ENCODE measurements at regions not wholly inside any gene's neighbourhood (a gene's known extent, or its start where the extent isn't known, plus 50 kb on each side); places are given as distances from the start of the nearest gene placed in this dataset.

DNA sequence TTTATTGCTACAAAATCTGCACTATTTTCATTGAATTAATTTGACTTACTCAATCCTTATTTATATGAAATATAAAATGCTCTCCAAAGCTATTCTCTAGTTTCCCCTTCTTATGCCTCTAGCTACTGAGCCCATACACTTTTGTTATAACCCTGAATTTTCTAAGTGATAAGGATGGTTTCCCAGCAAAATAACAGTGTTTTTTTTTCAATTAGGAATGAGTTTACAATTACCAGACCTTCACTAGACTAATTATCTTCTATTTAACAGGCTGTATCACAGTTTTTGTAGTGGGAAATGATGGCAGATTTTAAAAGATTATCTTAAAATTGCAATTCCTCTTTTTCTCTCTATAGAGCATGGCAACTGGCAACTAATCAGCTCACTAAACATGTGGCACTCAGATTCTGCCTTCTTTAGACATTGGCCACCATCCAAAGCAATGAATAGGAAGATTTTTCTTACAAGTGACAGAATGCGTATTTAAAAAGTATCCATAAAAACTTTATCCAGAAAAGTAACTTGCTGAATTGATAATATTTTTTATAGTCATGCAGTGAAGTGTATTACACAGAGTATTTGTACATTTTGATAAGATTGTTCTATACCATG lies 585.7 kb upstream of the ZNF608 start:
- intact Hi-C loops (cut with DNase I, micrococcal nuclease): no loop called here
- ATAC-seq (no peak), DNase-seq (no peak)

DNA sequence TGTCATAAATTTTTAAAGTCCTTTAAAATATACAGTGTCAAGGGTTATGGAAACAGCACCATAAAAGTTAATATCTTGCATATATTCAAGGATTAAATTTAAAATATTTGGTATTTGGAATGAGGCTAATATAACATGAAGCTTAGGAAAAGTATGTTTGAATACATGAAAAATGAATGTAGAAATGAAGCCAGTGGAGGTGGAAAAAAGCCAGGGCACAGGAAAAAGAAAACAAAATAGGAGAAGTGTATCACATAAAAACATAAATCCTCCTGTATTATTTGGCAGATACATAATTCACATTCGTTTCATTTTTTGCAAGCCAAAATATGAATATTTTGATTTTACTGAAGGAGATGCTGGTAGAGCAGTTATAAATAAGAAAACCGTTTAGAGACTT lies 587.0 kb upstream of the ZNF608 start:
- DNase-seq (no peak), ATAC-seq (no peak)
- intact Hi-C loops (cut with DNase I, micrococcal nuclease): no loop called here

DNA sequence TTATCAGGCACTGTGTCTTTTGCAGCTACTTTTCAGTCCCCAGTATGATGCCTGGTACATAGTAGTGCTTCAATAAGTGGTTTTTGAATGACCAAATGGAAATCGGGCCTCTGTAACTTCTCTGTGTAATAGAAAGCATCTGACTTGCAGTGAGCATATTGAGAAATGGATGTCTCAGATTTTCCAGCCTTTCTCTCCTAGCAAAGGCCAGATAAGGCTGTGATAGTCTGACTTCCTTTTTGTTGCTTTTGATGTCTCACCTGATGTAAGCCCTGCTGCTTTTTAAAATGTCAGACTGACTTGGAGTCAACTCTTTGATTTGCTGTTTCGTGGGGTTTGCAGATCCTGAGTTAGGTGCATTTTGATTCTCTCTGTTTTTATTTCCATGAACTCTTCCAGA lies 590.0 kb upstream of the ZNF608 start:
- ATAC-seq (no peak), DNase-seq (no peak)
- intact Hi-C loops (cut with DNase I, micrococcal nuclease): no loop called here

DNA sequence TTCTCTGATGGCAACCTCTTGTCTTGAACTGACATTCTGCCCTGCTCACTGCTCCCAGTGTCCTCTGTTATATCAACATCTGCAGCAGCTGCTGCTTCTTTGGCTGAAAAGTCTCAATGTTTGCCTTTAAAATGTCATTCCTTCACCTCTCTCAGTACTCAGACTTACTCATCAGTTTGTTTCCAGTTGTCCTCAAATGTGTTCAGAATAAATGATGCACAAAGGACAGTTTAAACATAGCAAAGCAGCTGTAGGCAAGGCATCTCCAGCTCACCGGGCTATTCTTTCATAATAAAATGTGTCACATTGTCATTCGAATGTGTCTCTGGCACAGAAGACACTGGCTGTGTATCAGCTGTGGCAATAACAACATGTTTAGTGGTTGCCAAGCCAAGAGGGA lies 590.9 kb upstream of the ZNF608 start:
- intact Hi-C loops (cut with DNase I, micrococcal nuclease): no loop called here
- no peak for ATAC-seq
- DNase-seq: no peak

DNA sequence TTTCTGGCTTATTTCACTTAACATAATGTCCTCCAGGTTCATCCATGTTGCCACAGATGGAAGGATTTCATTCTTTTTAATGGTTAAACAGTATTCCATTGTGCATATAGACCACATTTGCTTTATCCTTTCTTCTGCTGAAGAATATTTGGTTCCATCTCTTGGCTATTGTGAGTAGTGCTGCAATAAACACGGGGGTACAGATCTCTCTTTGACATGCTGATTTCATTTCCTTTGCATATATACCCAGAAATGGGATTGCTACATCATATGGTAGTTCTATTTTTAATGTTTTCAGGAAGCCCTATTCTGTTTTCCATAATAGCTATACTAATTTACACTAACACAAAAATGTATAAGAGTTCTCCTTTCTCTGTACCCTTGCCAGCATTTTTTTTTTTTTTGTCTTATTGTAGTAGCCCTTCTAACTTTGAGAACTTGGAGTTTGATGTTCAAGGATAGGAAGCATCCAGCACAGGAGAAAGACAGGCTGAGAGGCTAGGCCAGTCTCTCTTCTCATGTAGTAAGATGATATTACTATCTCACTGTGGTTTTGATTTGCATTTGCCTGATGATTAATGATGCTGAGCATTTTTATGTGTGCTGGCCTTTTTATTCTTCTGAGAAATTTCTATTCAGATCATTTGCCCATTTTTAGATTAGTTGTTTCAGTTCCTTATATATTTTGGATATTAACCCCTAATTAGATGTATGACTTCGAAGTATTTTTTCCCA lies 592.2 kb upstream of the ZNF608 start:
- no peak for ATAC-seq
- DNase-seq: no peak
- intact Hi-C loops (cut with DNase I, micrococcal nuclease): no loop called here

- intact Hi-C loops (cut with DNase I, micrococcal nuclease): no loop called here
- no peak for ATAC-seq
- DNase-seq: no peak
Measured at GRCh38 chr5:125341436-125341835, 595.0 kb upstream of the ZNF608 start.

GRCh38 chr5:125343015-125343414 lies 596.6 kb upstream of the ZNF608 start:
- intact Hi-C loops (cut with DNase I, micrococcal nuclease): no loop called here
- ATAC-seq (no peak), DNase-seq (no peak)

- intact Hi-C loops (cut with DNase I, micrococcal nuclease): no loop called here
- DNase-seq (no peak), ATAC-seq (no peak)
Measured at GRCh38 chr5:125346316-125346715, 599.9 kb upstream of the ZNF608 start.

DNA sequence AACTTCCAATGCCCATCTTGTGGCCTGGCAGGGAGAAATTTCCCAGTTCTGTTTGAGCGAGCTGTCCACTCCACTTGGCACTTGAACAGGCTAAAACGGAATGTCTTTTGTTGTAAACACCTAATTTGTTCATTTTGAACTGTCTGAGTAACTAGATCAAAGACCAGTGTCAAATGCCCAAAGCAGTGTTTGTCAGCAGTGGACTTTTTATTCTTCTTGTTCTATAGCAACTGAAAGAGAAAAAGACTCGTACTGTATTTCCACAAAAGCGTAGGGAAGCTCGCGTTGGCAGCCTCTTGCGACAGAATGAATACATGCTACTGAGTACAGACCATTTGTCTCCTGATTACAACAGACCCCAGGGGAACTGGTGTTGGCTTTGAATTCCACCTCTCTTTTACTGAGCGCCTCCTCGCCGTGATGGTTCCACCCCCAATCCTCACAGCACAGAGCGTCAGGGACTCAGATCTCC lies 601.8 kb upstream of the ZNF608 start:
- intact Hi-C loops (cut with DNase I, micrococcal nuclease): no loop called here
- ATAC-seq: no peak
- no peak for DNase-seq

- intact Hi-C loops (cut with DNase I, micrococcal nuclease): no loop called here
- ATAC-seq (peak; percentile 18), DNase-seq (no peak)
Measured at GRCh38 chr5:125348936-125349831, 602.7 kb upstream of the ZNF608 start.

DNA sequence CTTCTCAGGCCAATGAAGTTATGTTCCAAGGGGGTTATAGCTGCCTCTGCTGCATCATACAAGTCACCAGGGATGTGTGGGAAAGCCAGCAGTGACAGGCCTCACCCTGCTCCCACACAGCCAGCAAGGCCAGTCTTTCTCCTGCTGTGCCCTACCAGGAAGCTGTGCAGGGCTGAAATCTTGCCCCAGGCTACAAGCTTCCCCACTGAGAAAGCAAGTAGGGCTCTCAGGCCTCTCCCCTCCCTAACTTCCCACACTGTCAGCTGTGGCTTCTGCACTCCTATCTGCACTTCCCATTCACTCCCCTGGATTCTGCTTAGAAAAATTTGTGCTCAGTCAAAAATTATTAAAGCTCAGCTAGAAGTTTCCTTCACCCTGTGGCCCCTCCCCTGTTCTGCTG lies 611.2 kb upstream of the ZNF608 start:
- intact Hi-C loops (cut with DNase I, micrococcal nuclease): no loop called here
- DNase-seq: no peak
- no peak for ATAC-seq

DNA sequence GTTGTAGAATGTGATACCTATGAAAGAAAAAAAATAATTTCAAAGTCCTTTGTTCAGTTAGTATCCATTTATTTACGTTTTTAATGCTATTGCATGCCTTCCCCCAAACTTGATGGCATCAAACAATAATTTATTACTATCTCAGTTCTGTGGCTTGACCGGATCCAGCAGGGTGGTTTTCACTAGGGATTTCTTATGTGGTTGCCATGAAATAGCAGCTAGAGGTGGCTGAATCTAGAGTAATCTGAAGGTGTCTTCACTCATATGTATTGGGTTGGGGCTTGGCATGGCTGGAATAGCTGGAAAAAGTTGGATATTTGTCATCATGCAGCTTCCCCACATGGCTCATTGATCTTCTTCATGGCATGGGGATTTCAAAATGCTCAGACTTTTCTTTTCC lies 619.3 kb upstream of the ZNF608 start:
- intact Hi-C loops (cut with DNase I, micrococcal nuclease): no loop called here
- ATAC-seq (no peak), DNase-seq (no peak)

- DNase-seq: no peak
- ATAC-seq: no peak
- intact Hi-C loops (cut with DNase I, micrococcal nuclease): no loop called here
Measured at GRCh38 chr5:125367702-125368101, 621.3 kb upstream of the ZNF608 start.

GRCh38 chr5:125370461-125371205 lies 624.2 kb upstream of the ZNF608 start:
- ATAC-seq (no peak), DNase-seq (no peak)
- intact Hi-C loops (cut with DNase I, micrococcal nuclease): no loop called here

DNA sequence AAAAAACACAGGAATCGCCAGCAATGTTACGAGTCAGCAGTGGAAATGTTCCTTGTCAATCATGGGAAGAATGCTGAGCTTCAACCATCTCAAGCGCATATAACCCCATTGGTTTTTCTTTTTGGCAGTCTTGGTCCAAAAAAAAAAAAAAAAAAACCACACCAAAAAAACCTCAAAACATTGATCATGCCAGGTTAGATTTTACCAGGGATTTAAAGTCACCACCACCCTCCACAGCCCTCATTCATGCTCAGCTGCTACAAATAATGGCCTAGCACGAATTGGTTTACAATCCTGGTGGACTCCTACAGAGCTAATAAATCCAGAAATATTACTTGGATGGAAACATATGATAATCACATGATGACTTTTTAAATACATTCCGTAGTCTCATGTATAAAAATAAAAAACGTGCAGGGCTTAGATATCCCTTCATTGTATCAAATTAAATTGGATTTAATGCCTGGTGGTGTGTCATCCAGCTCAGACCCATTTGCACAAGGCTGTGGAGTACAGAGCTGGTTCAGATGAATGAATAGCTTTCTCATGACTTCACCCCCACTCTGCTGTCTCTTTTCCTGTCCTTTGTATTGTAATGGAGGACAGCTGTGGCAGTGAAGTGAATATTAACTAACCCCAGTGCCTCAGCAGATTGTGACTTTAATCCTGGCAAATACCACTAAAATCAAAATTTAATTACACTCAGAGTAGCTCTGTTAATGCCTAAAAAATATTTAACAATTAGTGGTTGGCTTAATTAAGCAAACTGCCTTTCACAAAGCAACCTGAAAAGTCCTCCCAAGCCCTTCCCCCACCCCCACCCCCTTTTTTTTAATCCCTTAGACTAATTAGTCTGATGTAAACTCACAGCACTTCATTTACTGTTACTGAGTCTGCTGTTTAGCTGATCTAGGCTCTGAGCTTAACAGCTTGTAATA lies 626.5 kb upstream of the ZNF608 start:
- DNase-seq (no peak), ATAC-seq (no peak)
- intact Hi-C loops (cut with DNase I, micrococcal nuclease): no loop called here

GRCh38 chr5:125375143-125375542 lies 628.7 kb upstream of the ZNF608 start:
- intact Hi-C loops (cut with DNase I, micrococcal nuclease): no loop called here
- ATAC-seq: no peak
- no peak for DNase-seq

GRCh38 chr5:125376059-125376641 lies 629.7 kb upstream of the ZNF608 start:
- no peak for ATAC-seq
- intact Hi-C loops (cut with DNase I, micrococcal nuclease): no loop called here
- DNase-seq: no peak

DNA sequence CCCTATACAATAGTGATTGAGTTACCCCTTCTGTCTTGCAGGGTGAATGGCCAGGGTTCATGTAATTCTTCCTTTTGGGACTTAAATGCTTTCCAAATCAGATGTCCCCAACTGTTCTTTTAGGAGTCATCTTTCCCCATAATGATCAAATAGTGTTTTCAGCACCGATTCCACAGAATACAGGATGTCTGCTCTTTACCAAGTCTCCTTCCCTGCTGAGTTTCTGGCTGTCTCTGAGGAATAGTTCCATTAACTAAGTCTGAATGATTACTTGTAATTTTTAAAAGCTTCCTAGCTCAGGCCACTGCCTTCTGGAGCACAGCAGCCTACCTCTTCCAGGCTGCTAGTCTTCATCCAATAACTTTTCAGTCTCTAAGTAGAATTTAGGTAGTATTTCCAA lies 630.7 kb upstream of the ZNF608 start:
- DNase-seq (no peak), ATAC-seq (no peak)
- intact Hi-C loops (cut with DNase I, micrococcal nuclease): no loop called here

Data from left colon (tissue), 2 donors.